ENCODE measurements at regions not wholly inside any gene's neighbourhood (a gene's known extent, or its start where the extent isn't known, plus 50 kb on each side); places are given as distances from the start of the nearest gene placed in this dataset.

DNA sequence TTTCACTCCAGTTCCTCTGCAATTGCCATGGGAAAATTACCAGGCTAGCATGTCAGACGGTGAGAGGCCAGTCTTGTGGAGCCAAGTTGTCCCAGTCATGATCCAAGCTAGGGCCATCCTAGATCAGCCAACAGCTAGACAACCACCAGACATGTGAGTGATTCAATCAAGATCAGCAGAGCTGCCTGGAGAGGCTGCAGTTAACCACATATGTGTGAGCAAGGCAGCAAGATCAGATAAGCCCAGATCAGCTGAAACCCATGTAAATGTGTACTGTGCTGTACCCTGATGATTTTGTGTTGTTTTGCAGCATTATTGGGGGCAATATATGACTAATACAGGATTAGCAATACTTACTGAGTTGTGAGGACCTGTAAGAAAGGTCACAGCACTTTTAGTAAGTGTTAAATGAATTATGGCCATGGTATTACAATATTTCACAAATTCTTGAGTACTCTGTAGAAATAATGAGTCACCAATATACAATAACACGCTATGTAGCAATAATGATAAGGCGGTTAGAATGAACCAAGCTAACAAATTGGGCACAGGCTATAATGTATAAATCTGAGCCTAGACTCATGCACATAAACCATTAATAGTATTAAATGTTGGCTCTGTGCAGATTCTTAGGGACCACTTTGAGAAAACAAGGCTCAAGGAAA lies 91.4 kb downstream of the SUDS3 start:
- TF ChIP-seq CTCF (IDR thresholded peaks at IDR 0.05; ENCODE audit: low read depth, low read length), result no peak
- no peak for DNase-seq (ENCODE audit: extremely low read depth, low read depth)

DNA sequence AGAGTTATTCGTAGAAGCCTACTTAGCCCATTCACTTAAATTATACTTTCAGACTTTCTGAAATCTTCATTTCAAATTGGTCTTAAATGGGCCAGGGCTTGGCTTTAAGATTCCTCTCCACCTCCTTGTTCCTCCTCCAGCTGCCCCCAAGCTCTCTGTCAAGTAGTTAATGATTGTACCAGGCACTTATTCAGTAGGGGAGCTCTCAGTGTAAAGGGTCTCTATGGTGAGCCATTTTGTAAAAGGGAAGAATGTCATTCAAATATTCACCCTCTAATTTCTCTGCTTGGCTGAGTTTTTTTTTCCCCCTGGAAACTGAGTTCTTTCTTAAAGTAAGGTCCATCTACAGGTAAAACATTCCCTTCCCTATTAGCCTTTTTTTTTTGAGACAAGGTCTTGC lies 96.6 kb downstream of the SUDS3 start:
- no peak for TF ChIP-seq CTCF (IDR thresholded peaks at IDR 0.05; ENCODE audit: low read depth, low read length)
- DNase-seq (ENCODE audit: extremely low read depth, low read depth), result no peak

GRCh38 chr12:118480235-118480634 lies 103.9 kb downstream of the SUDS3 start:
- no peak for DNase-seq (ENCODE audit: extremely low read depth, low read depth)
- no peak for TF ChIP-seq CTCF (IDR thresholded peaks at IDR 0.05; ENCODE audit: low read depth, low read length)

GRCh38 chr12:118488034-118488433 lies 111.7 kb downstream of the SUDS3 start:
- no peak for DNase-seq (ENCODE audit: extremely low read depth, low read depth)
- TF ChIP-seq CTCF (IDR thresholded peaks at IDR 0.05; ENCODE audit: low read depth, low read length), result no peak

DNA sequence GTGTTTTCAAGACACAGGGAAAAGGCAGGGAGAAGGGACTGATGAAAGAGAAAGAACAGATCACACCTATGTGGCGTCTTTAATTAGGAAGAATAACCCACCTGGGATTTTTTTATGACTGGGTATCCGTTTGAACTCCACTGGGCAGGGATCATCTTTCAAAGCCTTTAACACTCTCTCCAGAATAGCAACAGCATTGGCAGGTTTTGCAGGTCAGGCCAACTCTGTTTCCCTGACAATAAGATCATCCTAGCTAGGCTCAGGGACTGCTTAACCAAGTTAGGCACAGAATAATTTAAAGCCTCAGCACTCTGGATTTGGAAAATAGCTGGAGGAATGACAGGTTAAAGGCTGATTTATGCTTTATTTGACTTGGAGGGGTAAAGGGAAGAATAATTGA lies 117.6 kb downstream of the SUDS3 start:
- no peak for TF ChIP-seq CTCF (IDR thresholded peaks at IDR 0.05; ENCODE audit: low read depth, low read length)
- DNase-seq (ENCODE audit: extremely low read depth, low read depth), result no peak

DNA sequence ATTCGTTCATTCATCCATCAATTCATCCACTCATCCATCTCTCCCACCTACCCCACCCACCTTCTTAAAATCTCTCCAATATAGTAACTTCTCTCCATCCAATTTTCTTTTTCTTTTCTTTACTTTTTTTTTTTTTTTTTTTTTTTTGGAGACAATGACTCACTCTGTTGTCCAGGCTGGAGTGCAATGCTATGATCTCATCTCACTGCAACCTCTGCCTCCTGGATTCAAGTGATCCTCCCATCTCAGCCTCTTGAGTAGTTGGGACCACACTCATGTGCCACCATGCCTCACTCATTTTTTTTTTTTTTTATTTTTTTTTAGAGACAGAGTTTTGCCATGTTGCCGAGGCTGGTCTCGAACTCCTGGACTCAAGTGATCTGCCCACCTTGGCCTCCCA lies 118.4 kb downstream of the SUDS3 start:
- no peak for TF ChIP-seq CTCF (IDR thresholded peaks at IDR 0.05; ENCODE audit: low read depth, low read length)
- DNase-seq (ENCODE audit: extremely low read depth, low read depth), result no peak

- no peak for TF ChIP-seq CTCF (IDR thresholded peaks at IDR 0.05; ENCODE audit: low read depth, low read length)
- no peak for DNase-seq (ENCODE audit: extremely low read depth, low read depth)
Observed at GRCh38 chr12:118495296-118495695, 118.9 kb downstream of the SUDS3 start.

All from AG09319 (cell line).